GM12892 (cell line): ENCODE measurements at regions not wholly inside any gene's neighbourhood (a gene's known extent, or its start where the extent isn't known, plus 50 kb on each side); places are given as distances from the start of the nearest gene placed in this dataset.

ENCODE experiments used
- POLR2A ChIP-seq: IDR thresholded peaks from 2 replicates; pipeline ENCODE4 v1.6.1; 2011; ENCODE audit warnings: low read depth, low read length, control low read depth
- POLR2AphosphoS5 ChIP-seq: IDR thresholded peaks from 2 replicates; pipeline ENCODE4 v1.6.1; 2011; ENCODE audit warnings: low read depth, low read length, control low read depth
- TAF1 ChIP-seq: IDR thresholded peaks from 2 replicates; pipeline ENCODE4 v1.6.1; 2011; ENCODE audit warnings: low read depth, mild to moderate bottlenecking, control low read depth, low read length, borderline replicate concordance

- TF ChIP-seq POLR2AphosphoS5 (no peak), POLR2A (no peak), TAF1 (no peak)
Observed at GRCh38 chrX:9249051-9249846, 215.3 kb upstream of the FAM9B start.
